ENCODE measurements at regions not wholly inside any gene's neighbourhood (a gene's known extent, or its start where the extent isn't known, plus 50 kb on each side); places are given as distances from the start of the nearest gene placed in this dataset.
"Not testable (repeated sequence)": the region's sequence is repeated elsewhere in the genome, so short reads cannot be mapped to it uniquely, and the experiment has no call there.

- H3K27me3 ChIP-seq; DNase-seq; H3K4me1 ChIP-seq; H3K36me3 ChIP-seq (ENCODE audit: low read depth, missing control alignments); H3K9me3 ChIP-seq; H3K4me3 ChIP-seq; intact Hi-C loops (cut with DNase I; ENCODE audit: low total_unique reads); H3K27ac ChIP-seq: not testable (repeated sequence)
- 76 to 95% methylated on average over 11 to 16 of the region's 16 CpGs for WGBS, 2 donors
Measured at GRCh38 chr16:29605593-29606205, 57.3 kb upstream of the SPN start.

- WGBS, 2 donors = 89 to 97% methylated on average over 7 to 24 of the region's 26 CpGs
- H3K9me3 ChIP-seq; H3K27ac ChIP-seq; H3K36me3 ChIP-seq (ENCODE audit: low read depth, missing control alignments); H3K27me3 ChIP-seq; H3K4me3 ChIP-seq; intact Hi-C loops (cut with DNase I; ENCODE audit: low total_unique reads); H3K4me1 ChIP-seq; DNase-seq: not testable (repeated sequence)
Measured at GRCh38 chr16:29606669-29607427, 56.2 kb upstream of the SPN start.

DNA sequence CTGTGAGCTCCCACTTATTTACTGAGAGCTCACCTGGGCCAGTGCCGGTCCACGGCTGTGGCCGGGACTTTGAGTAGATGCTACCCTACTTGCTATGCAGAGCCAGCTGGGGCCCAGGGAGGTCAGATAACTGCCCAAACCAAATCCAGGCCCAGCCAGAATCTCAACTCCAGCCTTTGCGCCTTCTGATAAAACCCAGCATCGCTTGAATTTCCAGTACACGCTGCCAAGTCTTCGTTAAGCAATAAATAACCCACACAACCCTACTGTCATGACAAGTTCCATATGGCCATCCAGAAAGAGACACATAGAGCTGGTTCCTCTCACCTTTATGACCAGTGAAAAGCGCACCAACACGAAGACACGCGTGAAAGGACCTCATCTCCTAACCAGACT is 55.6 kb upstream of the SPN start:
- H3K4me3 ChIP-seq; intact Hi-C loops (cut with DNase I; ENCODE audit: low total_unique reads); H3K4me1 ChIP-seq; H3K9me3 ChIP-seq; H3K27ac ChIP-seq; DNase-seq; H3K27me3 ChIP-seq; H3K36me3 ChIP-seq (ENCODE audit: low read depth, missing control alignments): not testable (repeated sequence)
- 78 to 87% methylated on average over 8 to 11 of the region's 11 CpGs for WGBS, 2 donors

GRCh38 chr16:29612381-29613306 is 50.4 kb upstream of the SPN start:
- H3K36me3 ChIP-seq (ENCODE audit: low read depth, missing control alignments); intact Hi-C loops (cut with DNase I; ENCODE audit: low total_unique reads); H3K9me3 ChIP-seq; H3K27me3 ChIP-seq; DNase-seq; H3K27ac ChIP-seq; H3K4me1 ChIP-seq: not testable (repeated sequence)
- H3K4me3 ChIP-seq = peak overlapping the region; percentile 53 to 69
- WGBS, 2 donors = 10 to 17% methylated on average over 10 to 35 of the region's 48 CpGs

Small RNA genes lying in the stretch of these regions (microRNA-seq; reads per million reads assigned to microRNA genes)
- gene MIR3680-2 (ENCODE audit: borderline number of aligned reads in 2 of 2, borderline replicate concordance in 1 of 2) = 0 reads per million in 2 donors

Small RNA genes lying in the stretch of these regions (small RNA-seq; reads per million reads assigned to genes)
- gene MIR3680-2 = 0 reads per million in 2 donors
